DOHH2 (cell line): ENCODE measurements at regions not wholly inside any gene's neighbourhood (a gene's known extent, or its start where the extent isn't known, plus 50 kb on each side); places are given as distances from the start of the nearest gene placed in this dataset.

Experiments used
- CTCF ChIP-seq: fragments of 200-600 bp; sonication (generic); IDR thresholded peaks from one replicate; pipeline ENCODE4 v1.5.1; 2014; ENCODE audit warnings: antibody characterized with exemption, mild to moderate bottlenecking, low read depth, low read length; ENCODE audit not compliant: poor library complexity, severe bottlenecking
- EZH2phosphoT487 ChIP-seq: fragments of 200-600 bp; sonication (generic); IDR thresholded peaks from 2 replicates; pipeline ENCODE4 v1.6.1; 2017; ENCODE audit warnings: borderline replicate concordance, mild to moderate bottlenecking, antibody characterized with exemption, low read length, moderate library complexity, mixed read lengths

- TF ChIP-seq CTCF (no peak), EZH2phosphoT487 (no peak)
Measured at GRCh38 chr1:198838022-198838342, 199.1 kb downstream of the PTPRC start.
